Right hindlimb (tissue), 1 donor: ENCODE measurements at regions not wholly inside any gene's neighbourhood (a gene's known extent, or its start where the extent isn't known, plus 50 kb on each side); places are given as distances from the start of the nearest gene placed in this dataset.
A peak's percentile ranks its signal among the peaks of the same experiment; 100 is the strongest.
"Not testable (repeated sequence)": the region's sequence is repeated elsewhere in the genome, so short reads cannot be mapped to it uniquely, and the experiment has no call there.

Experiments used
- DNase-seq: peaks from one replicate; pipeline ENCODE4 v3.0.0-alpha.2; 2018

DNA sequence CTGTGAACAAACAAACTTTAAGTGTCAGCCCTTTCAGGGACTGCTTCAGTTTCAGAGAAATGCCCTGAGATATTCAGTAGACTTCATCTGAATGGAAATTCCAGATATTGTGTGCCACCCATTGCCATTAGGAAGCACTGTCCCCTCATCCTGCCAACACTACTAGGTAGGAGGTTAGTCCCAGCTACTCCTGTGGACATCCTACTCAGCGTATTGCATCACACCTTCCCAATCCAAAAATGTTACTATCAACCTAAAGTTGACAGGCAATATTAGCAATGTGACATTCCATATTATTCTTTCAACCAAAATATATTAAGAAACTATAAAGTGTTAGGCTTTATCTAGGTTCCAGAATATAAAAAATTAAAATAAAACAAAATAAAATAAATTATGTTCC, 552.0 kb upstream of the ST8SIA4 start:
- no peak for DNase-seq

DNA sequence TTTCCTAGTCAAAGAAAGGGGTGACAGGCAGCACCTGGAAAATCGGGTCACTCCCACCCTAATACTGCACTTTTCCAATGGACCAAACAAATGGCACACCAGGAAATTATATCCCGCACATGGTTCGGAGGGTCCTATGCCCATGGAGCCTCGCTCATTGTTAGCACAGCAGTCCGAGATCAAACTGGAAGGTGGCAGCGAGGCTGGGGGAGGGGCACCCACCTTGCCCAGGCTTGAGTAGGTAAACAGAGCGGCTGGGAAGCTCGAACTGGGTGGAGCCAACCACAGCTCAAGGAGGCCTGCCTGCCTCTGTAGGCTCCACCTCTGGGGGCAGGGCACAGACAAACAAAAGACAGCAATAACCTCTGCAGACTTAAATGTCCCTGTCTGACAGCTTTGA, 539.2 kb upstream of the ST8SIA4 start:
- not testable (repeated sequence) for DNase-seq

DNA sequence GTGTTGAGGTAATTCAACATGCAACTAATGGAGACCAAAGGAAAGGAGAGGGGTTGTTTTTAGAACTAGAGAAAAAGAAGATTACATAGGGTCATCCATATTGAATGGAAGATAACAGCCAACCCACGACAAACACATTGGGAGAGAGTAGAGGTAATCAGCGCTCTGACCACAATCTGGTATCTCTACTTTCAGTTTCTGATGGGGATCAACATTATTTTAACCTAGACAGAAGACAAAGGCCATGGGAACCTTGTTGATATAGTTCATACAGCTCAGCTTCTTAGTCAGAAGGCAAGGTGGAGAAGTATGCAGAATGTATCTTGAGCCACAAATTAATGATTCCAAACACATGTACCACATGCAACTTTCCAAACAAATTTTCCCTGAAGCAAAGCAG, 537.1 kb upstream of the ST8SIA4 start:
- DNase-seq = no peak

GRCh38 chr5:101437351-101437750, 534.3 kb upstream of the ST8SIA4 start:
- no peak for DNase-seq

DNA sequence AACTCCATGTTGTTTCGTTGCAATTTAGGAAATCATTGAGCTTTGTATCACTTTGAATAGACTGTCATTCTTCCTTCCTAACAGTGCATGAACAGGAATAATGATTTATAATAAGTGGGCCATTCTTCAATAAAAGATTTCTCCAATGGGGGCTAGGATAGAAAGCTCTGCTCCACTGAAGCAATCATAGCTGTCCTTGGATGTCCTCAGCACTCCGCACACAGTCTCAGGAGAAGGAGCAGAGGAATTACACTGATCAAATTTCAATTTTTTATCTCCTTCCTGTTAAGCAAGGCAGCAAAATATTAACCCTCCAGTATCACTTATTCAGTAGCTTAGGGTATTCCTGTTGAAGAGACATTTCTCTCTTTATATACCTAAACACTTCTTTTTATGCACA, 532.7 kb upstream of the ST8SIA4 start:
- no peak for DNase-seq

DNA sequence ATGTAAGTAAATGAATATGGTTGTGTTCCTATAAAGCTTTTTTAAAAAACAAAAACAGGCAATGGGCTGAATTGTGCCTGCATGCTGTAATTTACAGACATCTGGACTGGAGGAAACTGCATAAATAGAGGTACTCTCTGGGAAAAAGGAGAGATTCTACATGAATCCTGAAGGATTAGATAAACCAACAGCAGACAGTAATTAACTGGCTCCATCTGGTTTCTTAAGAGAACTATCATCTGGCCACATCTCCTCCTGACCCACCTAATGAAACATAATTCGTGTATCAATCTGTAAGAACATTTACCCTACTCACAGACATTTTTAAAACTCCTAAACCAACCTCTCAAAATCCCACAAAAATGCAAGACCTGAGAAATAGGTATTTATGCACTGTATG, 528.1 kb upstream of the ST8SIA4 start:
- DNase-seq = no peak

- DNase-seq = no peak
Observed at GRCh38 chr5:101430551-101430950, 527.5 kb upstream of the ST8SIA4 start.

DNA sequence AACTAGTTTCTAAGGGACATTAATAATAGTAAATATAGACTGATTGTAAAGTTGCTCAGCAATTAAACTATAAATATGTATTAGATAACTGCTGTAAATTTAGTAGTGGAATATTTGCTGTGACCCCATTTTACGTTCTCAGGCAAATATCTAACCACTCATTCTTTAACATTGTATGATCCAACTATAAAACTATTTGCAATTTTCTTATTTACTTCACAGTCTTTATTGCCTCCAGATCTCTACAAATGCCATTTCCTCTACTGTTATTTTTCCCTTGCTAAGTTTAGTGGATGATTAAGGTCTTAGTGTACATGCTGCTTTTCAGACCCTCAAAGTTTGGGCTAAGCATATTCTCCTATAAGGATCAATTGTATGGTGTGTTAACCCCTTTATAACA, 526.2 kb upstream of the ST8SIA4 start:
- no peak for DNase-seq

DNA sequence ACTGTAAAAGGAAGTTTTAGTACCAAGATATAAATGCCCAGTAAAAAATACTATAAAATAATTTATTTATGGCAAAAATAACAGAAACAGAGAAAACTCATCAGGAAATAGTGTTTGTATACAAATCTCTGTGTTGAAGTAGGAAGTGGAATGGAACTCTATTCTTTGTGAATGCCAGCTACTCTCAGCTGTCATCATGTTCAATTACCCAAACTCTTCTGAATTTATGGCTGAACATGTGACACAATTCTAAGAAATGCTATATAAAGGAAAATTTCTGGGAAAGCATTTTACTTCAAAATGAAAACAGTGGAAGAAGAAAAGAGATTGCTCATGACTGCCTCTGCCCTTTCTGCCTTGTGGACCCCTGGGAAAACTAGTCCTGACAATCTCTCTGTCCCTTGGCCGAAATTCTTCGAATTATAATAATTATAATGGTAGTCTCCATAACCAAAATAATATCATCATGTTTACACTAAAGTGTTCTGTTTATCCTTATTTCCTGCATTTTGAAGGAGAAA, 522.3 kb upstream of the ST8SIA4 start:
- no peak for DNase-seq

DNA sequence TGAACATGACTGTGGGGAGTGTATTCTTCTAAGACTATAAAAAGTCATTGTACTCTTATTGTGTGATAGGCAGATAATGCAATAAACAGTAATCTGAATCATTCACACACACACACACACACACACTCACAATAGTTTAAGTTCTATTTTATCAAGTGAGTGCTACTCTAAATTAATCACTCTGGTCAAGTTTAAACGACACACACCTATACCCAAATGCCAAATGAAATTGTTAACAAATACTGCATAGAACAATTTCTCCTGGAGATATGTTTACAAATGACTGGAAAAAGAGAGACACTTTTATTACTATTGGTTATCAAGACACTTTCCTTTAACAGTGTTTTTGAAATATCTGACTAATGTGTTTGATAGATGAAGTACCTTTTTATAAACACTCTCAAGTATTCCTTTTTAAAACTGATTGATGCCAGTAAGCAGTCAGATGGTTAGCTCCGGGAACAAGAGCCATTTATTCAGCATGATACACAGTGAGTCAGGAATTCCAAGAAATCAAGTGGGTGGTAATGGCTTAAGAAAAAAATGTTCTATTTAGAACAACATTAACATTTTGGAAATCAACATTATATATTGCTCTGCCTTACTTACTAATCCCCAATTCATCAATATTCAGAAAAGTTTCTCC, 521.6 kb upstream of the ST8SIA4 start:
- no peak for DNase-seq

DNA sequence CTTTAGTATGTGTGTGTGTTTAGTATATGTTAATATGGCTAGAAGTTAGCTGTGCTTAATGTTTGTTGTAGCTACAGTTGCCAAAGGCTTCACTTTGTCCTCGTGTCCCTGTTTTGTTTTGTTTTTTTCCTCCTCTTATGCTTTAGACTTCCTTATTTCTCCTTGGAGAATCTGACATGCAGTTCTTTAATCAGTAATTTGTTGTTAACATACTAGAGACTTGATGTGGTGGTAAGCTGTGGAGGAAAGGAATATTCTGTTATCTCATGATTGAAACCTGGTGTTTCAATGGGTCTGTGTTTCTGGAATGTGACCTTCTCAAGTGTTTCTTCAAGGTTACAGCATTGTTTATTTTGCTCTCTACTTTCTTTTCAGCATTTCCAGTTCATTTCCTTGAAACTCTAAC, 515.6 kb upstream of the ST8SIA4 start:
- no peak for DNase-seq

- no peak for DNase-seq
Observed at GRCh38 chr5:101404531-101404930, 501.4 kb upstream of the ST8SIA4 start.

DNA sequence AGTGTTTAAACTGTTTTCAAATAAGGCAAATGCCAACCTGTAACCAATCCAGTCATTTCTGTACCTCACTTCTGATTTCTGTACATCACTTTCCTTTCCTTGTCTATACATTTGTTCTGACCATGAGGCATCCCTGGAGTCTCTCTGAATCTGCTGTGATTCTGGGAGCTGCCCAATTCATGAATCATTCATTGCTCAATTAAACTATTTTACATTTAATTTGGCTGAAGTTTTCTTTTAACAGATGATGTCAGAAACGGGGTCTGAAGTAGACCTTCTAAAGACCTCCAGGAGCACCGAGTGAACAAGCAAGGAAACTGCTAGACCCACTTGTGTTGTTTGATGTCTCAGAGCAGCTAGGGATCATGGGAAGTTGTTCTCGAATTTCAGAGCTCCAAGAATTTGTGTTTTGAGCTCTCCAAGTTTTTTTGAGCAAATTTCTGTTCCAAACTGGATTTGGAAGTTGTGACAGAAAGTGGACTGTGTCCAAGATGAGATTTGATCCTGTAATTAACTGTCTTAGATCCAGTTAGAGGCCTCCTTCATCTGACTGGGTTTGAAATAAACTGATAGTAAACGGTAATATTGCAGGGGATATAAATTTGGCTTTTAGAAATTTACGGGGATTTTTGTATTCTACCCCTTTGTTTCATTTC, 490.8 kb upstream of the ST8SIA4 start:
- DNase-seq = no peak

- DNase-seq = peak; percentile 35
Observed at GRCh38 chr5:101390151-101390908, 487.2 kb upstream of the ST8SIA4 start.

DNA sequence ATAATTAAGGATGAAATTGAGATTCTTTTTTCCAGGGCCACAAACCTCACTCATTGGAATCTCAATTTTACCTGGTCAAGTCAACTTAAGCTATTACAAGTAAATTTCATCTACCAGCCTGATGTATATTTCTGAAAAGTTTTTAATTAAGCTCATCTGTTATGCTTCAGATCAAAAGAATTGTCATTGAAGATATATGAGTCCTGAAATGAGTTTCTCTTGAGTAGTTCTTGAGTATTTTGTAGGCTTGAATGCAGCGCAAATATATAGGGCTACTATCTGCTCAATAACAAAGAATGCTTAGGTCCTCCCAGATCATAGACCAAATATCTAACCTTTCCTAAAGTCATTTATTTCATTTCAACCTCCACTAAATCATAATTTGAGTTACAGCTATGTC, 482.2 kb upstream of the ST8SIA4 start:
- DNase-seq = no peak

DNA sequence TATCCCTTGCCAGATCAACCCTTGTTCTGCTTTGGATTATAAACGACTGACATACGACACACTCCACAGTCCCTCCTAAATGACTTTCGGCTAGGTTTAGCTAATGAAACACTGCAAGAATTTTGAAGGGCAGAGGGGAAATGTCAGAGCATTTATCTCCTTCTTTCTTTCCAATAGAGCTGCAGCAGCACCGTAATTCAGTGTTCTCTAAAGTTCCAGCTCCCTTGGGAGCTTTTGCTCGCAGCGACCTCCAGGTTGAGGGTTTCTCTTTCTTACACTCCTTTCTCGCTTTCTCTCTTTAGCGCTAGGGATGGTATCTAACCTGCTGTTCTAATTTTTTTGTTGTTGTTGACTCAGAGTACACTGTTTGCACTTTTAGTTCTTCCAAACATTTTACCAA, 467.1 kb upstream of the ST8SIA4 start:
- no peak for DNase-seq

DNA sequence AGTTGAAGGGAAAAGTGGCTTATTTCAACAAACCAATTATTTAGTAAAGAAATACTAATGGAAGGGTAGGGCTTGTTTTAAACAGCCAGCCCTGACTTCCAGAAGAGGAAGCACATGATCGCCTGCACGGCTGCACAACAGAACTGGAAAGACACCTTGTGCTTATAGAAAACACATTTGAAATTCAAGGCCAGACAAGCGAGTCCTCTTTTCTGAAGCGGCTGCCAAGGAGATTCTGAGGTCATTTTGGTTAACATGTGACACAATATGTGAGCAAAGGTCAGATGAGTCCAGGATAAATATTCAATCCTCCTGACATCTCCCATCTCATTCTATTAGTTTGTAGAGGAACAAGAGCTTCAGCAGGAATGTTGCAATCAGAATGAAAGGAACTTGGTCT, 461.4 kb upstream of the ST8SIA4 start:
- no peak for DNase-seq

DNA sequence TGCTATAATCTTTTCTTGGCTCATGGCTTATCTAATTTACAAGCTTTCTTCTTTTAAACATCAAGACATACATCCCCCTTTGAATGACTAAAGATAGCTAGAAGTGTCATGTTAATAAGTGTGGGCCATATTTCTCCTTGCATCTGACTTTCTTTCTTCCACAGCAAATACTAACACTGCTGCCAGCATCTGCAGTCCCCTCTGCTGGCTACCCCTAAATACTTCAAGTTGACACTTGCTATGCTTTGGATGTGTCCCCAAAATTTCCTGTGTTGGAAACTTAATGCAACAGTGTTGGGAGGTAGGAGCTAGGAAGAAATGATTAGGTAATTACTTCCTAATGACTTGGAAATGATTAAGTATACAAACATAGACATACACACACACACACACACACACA, 459.0 kb upstream of the ST8SIA4 start:
- no peak for DNase-seq

DNA sequence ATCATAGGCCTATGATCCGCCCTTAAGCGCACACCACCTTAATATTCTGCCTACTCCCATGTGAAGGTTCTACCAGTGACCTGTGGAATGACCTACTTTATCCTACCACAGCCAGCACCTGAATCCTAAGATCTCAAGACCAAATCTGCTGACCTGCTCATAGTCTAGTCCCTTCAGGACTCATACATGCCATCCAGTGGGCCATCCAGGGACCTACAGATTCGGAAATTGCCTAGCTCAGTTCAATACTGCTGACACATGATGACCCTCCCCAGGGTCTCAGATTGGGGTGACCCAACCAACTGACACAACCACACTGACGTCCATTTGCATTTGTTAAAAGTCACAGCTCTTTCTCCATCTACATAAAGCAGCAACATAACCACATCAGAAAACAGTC, 443.8 kb upstream of the ST8SIA4 start:
- DNase-seq = no peak

GRCh38 chr5:101346447-101346846, 443.4 kb upstream of the ST8SIA4 start:
- no peak for DNase-seq

GRCh38 chr5:101338226-101338625, 435.1 kb upstream of the ST8SIA4 start:
- no peak for DNase-seq

GRCh38 chr5:101327816-101328215, 424.7 kb upstream of the ST8SIA4 start:
- no peak for DNase-seq

GRCh38 chr5:101326766-101327165, 423.7 kb upstream of the ST8SIA4 start:
- DNase-seq = no peak

GRCh38 chr5:101316401-101316800, 413.3 kb upstream of the ST8SIA4 start:
- not testable (repeated sequence) for DNase-seq
